ENCODE measurements at regions not wholly inside any gene's neighbourhood (a gene's known extent, or its start where the extent isn't known, plus 50 kb on each side); places are given as distances from the start of the nearest gene placed in this dataset.

- H3K36me3 ChIP-seq (ENCODE audit: control insufficient read depth in 2 of 2, insufficient read depth in 2 of 2, low read length in 2 of 2), result no peaks in the 10 kb centered on the region
- H3K4me1 ChIP-seq (ENCODE audit: control insufficient read depth, insufficient read depth, low read length), result peaks cover 31% of the 10 kb centered on the region
- H3K9ac ChIP-seq (ENCODE audit: low read length in 2 of 2), result no peak overlapping the region
- no peak overlapping the region for H3K27ac ChIP-seq (ENCODE audit: low read length)
- H3K4me3 ChIP-seq (ENCODE audit: low read length in 2 of 2), result no peak overlapping the region
- H3K9me3 ChIP-seq (ENCODE audit: control insufficient read depth in 2 of 2, low read length in 2 of 2), result no peaks in the 10 kb centered on the region
- H3K27me3 ChIP-seq (ENCODE audit: control insufficient read depth in 1 of 2, insufficient read depth in 2 of 2, low read length in 2 of 2), result peaks cover 0 to 2% of the 10 kb centered on the region in 2 donors
Observed at GRCh38 chr6:4615891-4616290, 160.3 kb upstream of the CDYL start.

- Histone ChIP-seq H3K9me3 (ENCODE audit: control insufficient read depth in 2 of 2, low read length in 2 of 2) (no peaks in the 10 kb centered on the region), H3K27ac (ENCODE audit: low read length) (no peak overlapping the region), H3K9ac (ENCODE audit: low read length in 2 of 2) (no peak overlapping the region), H3K27me3 (ENCODE audit: control insufficient read depth in 1 of 2, insufficient read depth in 2 of 2, low read length in 2 of 2) (peaks cover 0 to 2% of the 10 kb centered on the region in 2 donors), H3K36me3 (ENCODE audit: control insufficient read depth in 2 of 2, insufficient read depth in 2 of 2, low read length in 2 of 2) (no peaks in the 10 kb centered on the region), H3K4me3 (ENCODE audit: low read length in 2 of 2) (no peak overlapping the region), H3K4me1 (ENCODE audit: control insufficient read depth, insufficient read depth, low read length) (peaks cover 38% of the 10 kb centered on the region)
Observed at GRCh38 chr6:4615231-4615630, 161.0 kb upstream of the CDYL start.

- Histone ChIP-seq H3K4me3 (ENCODE audit: low read length in 2 of 2) (no peak overlapping the region), H3K27ac (ENCODE audit: low read length) (no peak overlapping the region), H3K36me3 (ENCODE audit: control insufficient read depth in 2 of 2, insufficient read depth in 2 of 2, low read length in 2 of 2) (no peaks in the 10 kb centered on the region), H3K9me3 (ENCODE audit: control insufficient read depth in 2 of 2, low read length in 2 of 2) (no peaks in the 10 kb centered on the region), H3K4me1 (ENCODE audit: control insufficient read depth, insufficient read depth, low read length) (peaks cover 41% of the 10 kb centered on the region), H3K27me3 (ENCODE audit: control insufficient read depth in 1 of 2, insufficient read depth in 2 of 2, low read length in 2 of 2) (peaks cover 0 to 2% of the 10 kb centered on the region in 2 donors), H3K9ac (ENCODE audit: low read length in 2 of 2) (no peak overlapping the region)
Observed at GRCh38 chr6:4614637-4615036, 161.6 kb upstream of the CDYL start.

GRCh38 chr6:4613795-4614194 lies 162.4 kb upstream of the CDYL start:
- Histone ChIP-seq H3K4me3 (ENCODE audit: low read length in 2 of 2) (no peak overlapping the region), H3K36me3 (ENCODE audit: control insufficient read depth in 2 of 2, insufficient read depth in 2 of 2, low read length in 2 of 2) (no peaks in the 10 kb centered on the region), H3K4me1 (ENCODE audit: control insufficient read depth, insufficient read depth, low read length) (peaks cover 41% of the 10 kb centered on the region), H3K27ac (ENCODE audit: low read length) (no peak overlapping the region), H3K9me3 (ENCODE audit: control insufficient read depth in 2 of 2, low read length in 2 of 2) (no peaks in the 10 kb centered on the region), H3K27me3 (ENCODE audit: control insufficient read depth in 1 of 2, insufficient read depth in 2 of 2, low read length in 2 of 2) (no peaks in the 10 kb centered on the region), H3K9ac (ENCODE audit: low read length in 2 of 2) (no peak overlapping the region)

- no peaks in the 10 kb centered on the region for H3K9me3 ChIP-seq (ENCODE audit: control insufficient read depth in 2 of 2, low read length in 2 of 2)
- no peak overlapping the region for H3K4me3 ChIP-seq (ENCODE audit: low read length in 2 of 2)
- H3K27ac ChIP-seq (ENCODE audit: low read length), result peak overlapping the region; percentile 31
- no peaks in the 10 kb centered on the region for H3K27me3 ChIP-seq (ENCODE audit: control insufficient read depth in 1 of 2, insufficient read depth in 2 of 2, low read length in 2 of 2)
- H3K9ac ChIP-seq (ENCODE audit: low read length in 2 of 2), result no peak overlapping the region
- H3K36me3 ChIP-seq (ENCODE audit: control insufficient read depth in 2 of 2, insufficient read depth in 2 of 2, low read length in 2 of 2), result no peaks in the 10 kb centered on the region
- peaks cover 41% of the 10 kb centered on the region for H3K4me1 ChIP-seq (ENCODE audit: control insufficient read depth, insufficient read depth, low read length)
Observed at GRCh38 chr6:4613381-4613780, 162.8 kb upstream of the CDYL start.

GRCh38 chr6:4612636-4613171 lies 163.5 kb upstream of the CDYL start:
- Histone ChIP-seq H3K27ac (ENCODE audit: low read length) (peak overlapping the region; percentile 31), H3K9me3 (ENCODE audit: control insufficient read depth in 2 of 2, low read length in 2 of 2) (no peaks in the 10 kb centered on the region), H3K4me1 (ENCODE audit: control insufficient read depth, insufficient read depth, low read length) (peaks cover 43% of the 10 kb centered on the region), H3K27me3 (ENCODE audit: control insufficient read depth in 1 of 2, insufficient read depth in 2 of 2, low read length in 2 of 2) (no peaks in the 10 kb centered on the region), H3K9ac (ENCODE audit: low read length in 2 of 2) (no peak overlapping the region), H3K36me3 (ENCODE audit: control insufficient read depth in 2 of 2, insufficient read depth in 2 of 2, low read length in 2 of 2) (no peaks in the 10 kb centered on the region), H3K4me3 (ENCODE audit: low read length in 2 of 2) (peak overlapping the region in 1 of 2 donors; percentile 8)

- H3K36me3 ChIP-seq (ENCODE audit: control insufficient read depth in 2 of 2, insufficient read depth in 2 of 2, low read length in 2 of 2), result no peaks in the 10 kb centered on the region
- no peaks in the 10 kb centered on the region for H3K27me3 ChIP-seq (ENCODE audit: control insufficient read depth in 1 of 2, insufficient read depth in 2 of 2, low read length in 2 of 2)
- H3K4me3 ChIP-seq (ENCODE audit: low read length in 2 of 2), result peak overlapping the region in 1 of 2 donors; percentile 29
- H3K27ac ChIP-seq (ENCODE audit: low read length), result peak overlapping the region; percentile 31
- peaks cover 50% of the 10 kb centered on the region for H3K4me1 ChIP-seq (ENCODE audit: control insufficient read depth, insufficient read depth, low read length)
- H3K9me3 ChIP-seq (ENCODE audit: control insufficient read depth in 2 of 2, low read length in 2 of 2), result no peaks in the 10 kb centered on the region
- H3K9ac ChIP-seq (ENCODE audit: low read length in 2 of 2), result no peak overlapping the region
Observed at GRCh38 chr6:4611429-4612129, 164.6 kb upstream of the CDYL start.

GRCh38 chr6:4610256-4610655 lies 165.9 kb upstream of the CDYL start:
- peaks cover 55% of the 10 kb centered on the region for H3K4me1 ChIP-seq (ENCODE audit: control insufficient read depth, insufficient read depth, low read length)
- H3K27ac ChIP-seq (ENCODE audit: low read length), result peak overlapping the region; percentile 24

GRCh38 chr6:4608361-4609115 lies 167.7 kb upstream of the CDYL start:
- H3K27me3 ChIP-seq (ENCODE audit: control insufficient read depth in 1 of 2, insufficient read depth in 2 of 2, low read length in 2 of 2), result no peaks in the 10 kb centered on the region
- H3K9ac ChIP-seq (ENCODE audit: low read length in 2 of 2), result no peak overlapping the region
- H3K9me3 ChIP-seq (ENCODE audit: control insufficient read depth in 2 of 2, low read length in 2 of 2), result no peaks in the 10 kb centered on the region
- H3K27ac ChIP-seq (ENCODE audit: low read length), result peak overlapping the region; percentile 2
- H3K36me3 ChIP-seq (ENCODE audit: control insufficient read depth in 2 of 2, insufficient read depth in 2 of 2, low read length in 2 of 2), result no peaks in the 10 kb centered on the region
- H3K4me1 ChIP-seq (ENCODE audit: control insufficient read depth, insufficient read depth, low read length), result peaks cover 51% of the 10 kb centered on the region
- H3K4me3 ChIP-seq (ENCODE audit: low read length in 2 of 2), result no peak overlapping the region

More at GRCh38 chr6:4610256-4610655, 165.9 kb upstream of the CDYL start:
- Histone ChIP-seq H3K9me3 (ENCODE audit: control insufficient read depth in 2 of 2, low read length in 2 of 2) (no peaks in the 10 kb centered on the region), H3K9ac (ENCODE audit: low read length in 2 of 2) (no peak overlapping the region), H3K4me3 (ENCODE audit: low read length in 2 of 2) (peak overlapping the region in 1 of 2 donors; percentile 15), H3K27me3 (ENCODE audit: control insufficient read depth in 1 of 2, insufficient read depth in 2 of 2, low read length in 2 of 2) (no peaks in the 10 kb centered on the region), H3K36me3 (ENCODE audit: control insufficient read depth in 2 of 2, insufficient read depth in 2 of 2, low read length in 2 of 2) (no peaks in the 10 kb centered on the region)

GRCh38 chr6:4607793-4608192 lies 168.4 kb upstream of the CDYL start:
- Histone ChIP-seq H3K36me3 (ENCODE audit: control insufficient read depth in 2 of 2, insufficient read depth in 2 of 2, low read length in 2 of 2) (no peaks in the 10 kb centered on the region), H3K27me3 (ENCODE audit: control insufficient read depth in 1 of 2, insufficient read depth in 2 of 2, low read length in 2 of 2) (no peaks in the 10 kb centered on the region), H3K4me1 (ENCODE audit: control insufficient read depth, insufficient read depth, low read length) (peaks cover 44% of the 10 kb centered on the region), H3K9me3 (ENCODE audit: control insufficient read depth in 2 of 2, low read length in 2 of 2) (no peaks in the 10 kb centered on the region), H3K27ac (ENCODE audit: low read length) (no peak overlapping the region), H3K9ac (ENCODE audit: low read length in 2 of 2) (no peak overlapping the region), H3K4me3 (ENCODE audit: low read length in 2 of 2) (no peak overlapping the region)
